ENCODE measurements at regions not wholly inside any gene's neighbourhood (a gene's known extent, or its start where the extent isn't known, plus 50 kb on each side); places are given as distances from the start of the nearest gene placed in this dataset.
A peak's percentile ranks its signal among the peaks of the same experiment; 100 is the strongest.
"Not testable (repeated sequence)": the region's sequence is repeated elsewhere in the genome, so short reads cannot be mapped to it uniquely, and the experiment has no call there.

DNA sequence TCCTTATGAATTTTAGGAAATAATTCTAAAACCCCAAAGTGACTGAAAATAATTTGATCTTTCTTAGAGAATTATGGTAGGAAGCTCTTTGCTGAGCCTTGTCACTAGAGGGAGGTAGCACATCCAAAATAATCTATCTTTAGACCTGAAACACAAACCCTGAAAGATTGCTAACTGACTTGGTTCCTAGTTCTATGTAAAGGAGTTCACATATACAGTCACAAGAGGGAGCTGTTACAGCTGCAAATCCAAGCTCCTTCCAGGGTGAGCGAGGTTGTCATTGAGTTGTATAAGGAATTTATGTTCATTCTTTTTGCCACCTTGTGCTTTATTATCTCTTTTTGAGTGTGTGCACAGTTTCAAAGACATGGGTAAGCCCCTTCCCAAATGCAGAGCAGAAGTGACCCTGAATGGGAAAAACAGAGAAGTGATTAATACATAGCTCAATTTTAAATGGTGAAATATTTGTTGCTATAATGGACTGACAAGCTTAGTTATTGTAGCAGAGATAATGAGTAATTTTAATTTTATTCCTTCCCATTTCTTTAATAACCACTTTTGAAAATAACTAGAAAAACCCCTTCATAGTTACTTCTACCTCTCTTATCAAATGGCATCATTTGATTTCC, 387.9 kb downstream of the DAD1 start:
- DNase-seq (ENCODE audit: low read depth, low spot score) = no peak
- ChIA-PET CTCF (interaction anchor here (0.6 to 4.3 kb wide), 49 partner anchors 8 to 338 kb away, joined by 3 to 71 read pairs (median 6); no protein-coding TSS in a partner anchor), POLR2A (no interaction called here)
- H3K4me3 ChIP-seq (ENCODE audit: low read depth, low read length) = no peak overlapping the region
- TF ChIP-seq, protein P1, sequence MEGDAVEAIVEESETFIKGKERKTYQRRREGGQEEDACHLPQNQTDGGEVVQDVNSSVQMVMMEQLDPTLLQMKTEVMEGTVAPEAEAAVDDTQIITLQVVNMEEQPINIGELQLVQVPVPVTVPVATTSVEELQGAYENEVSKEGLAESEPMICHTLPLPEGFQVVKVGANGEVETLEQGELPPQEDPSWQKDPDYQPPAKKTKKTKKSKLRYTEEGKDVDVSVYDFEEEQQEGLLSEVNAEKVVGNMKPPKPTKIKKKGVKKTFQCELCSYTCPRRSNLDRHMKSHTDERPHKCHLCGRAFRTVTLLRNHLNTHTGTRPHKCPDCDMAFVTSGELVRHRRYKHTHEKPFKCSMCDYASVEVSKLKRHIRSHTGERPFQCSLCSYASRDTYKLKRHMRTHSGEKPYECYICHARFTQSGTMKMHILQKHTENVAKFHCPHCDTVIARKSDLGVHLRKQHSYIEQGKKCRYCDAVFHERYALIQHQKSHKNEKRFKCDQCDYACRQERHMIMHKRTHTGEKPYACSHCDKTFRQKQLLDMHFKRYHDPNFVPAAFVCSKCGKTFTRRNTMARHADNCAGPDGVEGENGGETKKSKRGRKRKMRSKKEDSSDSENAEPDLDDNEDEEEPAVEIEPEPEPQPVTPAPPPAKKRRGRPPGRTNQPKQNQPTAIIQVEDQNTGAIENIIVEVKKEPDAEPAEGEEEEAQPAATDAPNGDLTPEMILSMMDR (IDR thresholded peaks at IDR 0.05; ENCODE audit: insufficient read depth, low read length, missing control alignments) = peak; percentile 73

DNA sequence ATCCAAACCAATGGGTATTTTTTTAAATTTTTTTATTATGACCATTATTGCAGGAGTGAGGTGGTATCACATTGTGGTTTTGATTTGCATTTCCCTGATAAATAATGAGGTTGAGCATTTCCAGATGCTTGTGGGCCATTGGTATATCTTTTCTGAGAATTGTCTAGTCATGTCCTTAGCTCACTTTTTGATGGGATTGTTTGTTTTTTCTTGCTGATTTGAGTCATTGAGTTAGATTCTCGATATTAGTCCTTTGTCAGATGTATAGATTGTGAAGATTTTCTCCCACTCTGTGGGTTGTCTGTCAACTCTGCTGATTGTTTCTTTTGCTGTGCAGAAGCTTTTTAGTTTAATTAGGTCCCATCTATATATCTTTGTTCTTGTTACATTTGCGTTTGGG, 388.9 kb downstream of the DAD1 start:
- H3K4me3 ChIP-seq (ENCODE audit: low read depth, low read length); POLR2A ChIA-PET; DNase-seq (ENCODE audit: low read depth, low spot score): not testable (repeated sequence)
- CTCF ChIA-PET = interaction anchor here (1.0 to 4.3 kb wide), 12 partner anchors 8 to 185 kb away, joined by 4 to 71 read pairs (median 16); no protein-coding TSS in a partner anchor

DNA sequence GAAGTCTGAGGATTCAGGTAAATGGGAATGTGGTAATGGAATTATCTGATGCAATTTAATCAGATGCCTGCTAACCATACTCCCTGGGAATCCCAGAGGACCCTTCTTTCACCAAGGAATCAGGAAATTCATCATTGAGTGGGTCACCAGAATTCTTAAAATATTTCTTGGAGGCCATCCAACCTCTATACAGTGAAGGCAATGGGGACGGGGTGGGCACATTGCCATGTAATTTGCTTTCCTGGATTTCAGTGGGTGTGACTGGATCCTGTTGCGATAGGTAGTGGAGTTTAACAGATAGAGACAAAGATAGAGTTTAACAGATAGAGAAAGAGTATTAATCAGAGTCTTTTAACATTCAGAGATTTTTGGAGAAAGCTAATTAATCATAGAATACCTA, 394.4 kb downstream of the DAD1 start:
- no peak overlapping the region for H3K4me3 ChIP-seq (ENCODE audit: low read depth, low read length)
- TF ChIP-seq, protein P1 (IDR thresholded peaks at IDR 0.05; ENCODE audit: insufficient read depth, low read length, missing control alignments) = no peak
- POLR2A ChIA-PET = no interaction called here
- no peak for DNase-seq (ENCODE audit: low read depth, low spot score)
- CTCF ChIA-PET = interaction anchor here (1.0 to 1.7 kb wide), 4 partner anchors 9 to 32 kb away, joined by 3 to 4 read pairs (median 4); no protein-coding TSS in a partner anchor

DNA sequence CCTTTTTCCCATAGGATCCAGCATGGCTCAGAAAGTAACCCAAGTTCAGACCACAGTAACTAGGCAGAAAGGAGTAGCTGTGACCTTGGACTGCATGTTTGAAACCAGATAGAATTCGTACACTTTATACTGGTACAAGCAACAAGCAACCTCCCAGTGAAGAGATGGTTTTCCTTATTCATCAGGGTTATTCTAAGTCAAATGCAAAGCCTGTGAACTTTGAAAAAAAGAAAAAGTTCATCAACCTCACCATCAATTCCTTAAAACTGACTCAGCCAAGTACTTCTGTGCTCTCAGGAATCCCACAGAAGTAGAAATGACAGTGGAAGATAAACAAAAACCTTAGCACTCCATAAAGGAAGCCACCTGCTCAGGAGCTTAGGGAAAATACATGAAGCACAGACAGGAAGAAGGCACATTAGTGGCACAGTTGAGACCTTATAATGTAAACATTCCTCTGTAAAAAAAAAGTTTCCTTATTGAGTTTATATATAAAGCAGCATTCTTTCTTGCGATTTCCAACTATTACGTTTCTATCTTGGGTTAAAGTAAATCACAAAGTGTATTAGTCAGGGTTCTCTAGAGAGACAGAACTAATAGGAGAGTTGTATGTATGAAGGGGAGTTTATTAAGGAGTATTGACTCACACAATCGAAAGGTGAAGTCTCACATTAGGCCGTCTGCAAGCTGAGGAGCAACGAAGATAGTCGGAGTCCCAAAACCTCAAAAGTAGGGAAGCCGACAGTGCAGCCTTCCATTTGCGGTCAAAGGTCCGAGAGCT, 398.4 kb downstream of the DAD1 start:
- ChIA-PET CTCF (interaction anchor here (1.3 to 3.4 kb wide), 2 partner anchors 11 to 31 kb away, joined by 5 to 20 read pairs; no protein-coding TSS in a partner anchor), POLR2A (no interaction called here)
- TF ChIP-seq, protein P1 (IDR thresholded peaks at IDR 0.05; ENCODE audit: insufficient read depth, low read length, missing control alignments) = no peak
- peak; percentile 60 for DNase-seq (ENCODE audit: low read depth, low spot score)
- H3K4me3 ChIP-seq (ENCODE audit: low read depth, low read length) = no peak overlapping the region

DNA sequence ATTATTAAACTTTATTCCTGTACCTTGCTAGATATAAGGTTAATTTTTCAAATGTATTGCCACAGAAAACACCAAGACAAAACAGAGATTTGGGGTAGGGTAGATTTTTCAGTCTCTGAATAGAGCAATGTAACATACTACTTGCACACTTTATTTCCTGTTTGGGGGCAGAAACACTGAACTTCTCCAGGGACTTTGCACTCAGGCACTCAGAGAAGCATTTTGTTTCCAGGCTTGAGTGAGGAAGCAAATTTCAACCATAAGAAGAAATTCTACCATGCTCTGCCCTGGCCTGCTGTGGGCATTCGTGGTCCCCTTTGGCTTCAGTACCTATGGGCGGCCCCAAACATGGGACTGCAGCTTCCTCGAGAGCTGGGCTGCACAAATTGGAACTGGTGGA, 399.1 kb downstream of the DAD1 start:
- H3K4me3 ChIP-seq (ENCODE audit: low read depth, low read length) = no peak overlapping the region
- ChIA-PET POLR2A (no interaction called here), CTCF (interaction anchor here (1.3 to 3.4 kb wide), 2 partner anchors 11 to 32 kb away, joined by 5 to 20 read pairs; no protein-coding TSS in a partner anchor)
- DNase-seq (ENCODE audit: low read depth, low spot score) = no peak
- TF ChIP-seq, protein P1 (IDR thresholded peaks at IDR 0.05; ENCODE audit: insufficient read depth, low read length, missing control alignments) = no peak

GRCh38 chr14:22188318-22188717, 400.7 kb downstream of the DAD1 start:
- TF ChIP-seq, protein P1 (IDR thresholded peaks at IDR 0.05; ENCODE audit: insufficient read depth, low read length, missing control alignments) = no peak
- DNase-seq (ENCODE audit: low read depth, low spot score) = no peak
- POLR2A ChIA-PET = no interaction called here
- H3K4me3 ChIP-seq (ENCODE audit: low read depth, low read length) = no peak overlapping the region
- CTCF ChIA-PET = no interaction called here
